Liver (tissue), 3 donors: ENCODE measurements at regions not wholly inside any gene's neighbourhood (a gene's known extent, or its start where the extent isn't known, plus 50 kb on each side); places are given as distances from the start of the nearest gene placed in this dataset.

Source experiments
- CTCF ChIP-seq: fragments of 150-350 bp; IDR thresholded peaks from 2 replicates; pipeline ENCODE4 v1.5.1; 2017; ENCODE audit warnings: improper control_type of control experiment, low read depth, low read length; ENCODE audit not compliant: missing input control
- FOXA1 ChIP-seq: IDR thresholded peaks from 2 replicates; pipeline ENCODE4 v1.6.1; 2016; ENCODE audit warnings: antibody characterized with exemption
- GABPA ChIP-seq, 2 donors: IDR thresholded peaks in 1 of 2; conservative IDR thresholded peaks in 1 of 2; 2 replicates each; pipeline ENCODE4 v1.6.1; 2016; ENCODE audit warnings: antibody characterized with exemption in 2 of 2, mild to moderate bottlenecking in 1 of 2, moderate library complexity in 1 of 2
- JUND ChIP-seq, 2 donors: IDR thresholded peaks; 2 replicates each; pipeline ENCODE4 v1.6.1; 2016; ENCODE audit warnings: antibody characterized with exemption in 2 of 2
- MAX ChIP-seq: IDR thresholded peaks from 2 replicates; pipeline ENCODE4 v1.6.1; 2016; ENCODE audit warnings: antibody characterized with exemption
- NR2F2 ChIP-seq: IDR thresholded peaks from 2 replicates; pipeline ENCODE4 v1.6.1; 2016; ENCODE audit warnings: antibody characterized with exemption
- REST ChIP-seq: IDR thresholded peaks from 2 replicates; pipeline ENCODE4 v1.6.1; 2016; ENCODE audit warnings: antibody characterized with exemption, mild to moderate bottlenecking
- RXRA ChIP-seq, 2 donors: IDR thresholded peaks; 2 replicates each; pipeline ENCODE4 v1.6.1; 2017 to 2018; ENCODE audit warnings: antibody characterized with exemption in 2 of 2, mild to moderate bottlenecking in 1 of 2
- TAF1 ChIP-seq: conservative IDR thresholded peaks from 2 replicates; pipeline ENCODE4 v1.6.1; 2016; ENCODE audit warnings: antibody characterized with exemption, mild to moderate bottlenecking
- YY1 ChIP-seq: IDR thresholded peaks from 2 replicates; pipeline ENCODE4 v1.6.1; 2016; ENCODE audit warnings: antibody characterized with exemption, mild to moderate bottlenecking
- TF ChIP-seq, protein P1 (sequence below): IDR thresholded peaks from 2 replicates; pipeline ENCODE4 v1.6.1; 2016; ENCODE audit warnings: antibody characterized with exemption
- donor health status: healthy.
- donor health status: healthy.

DNA sequence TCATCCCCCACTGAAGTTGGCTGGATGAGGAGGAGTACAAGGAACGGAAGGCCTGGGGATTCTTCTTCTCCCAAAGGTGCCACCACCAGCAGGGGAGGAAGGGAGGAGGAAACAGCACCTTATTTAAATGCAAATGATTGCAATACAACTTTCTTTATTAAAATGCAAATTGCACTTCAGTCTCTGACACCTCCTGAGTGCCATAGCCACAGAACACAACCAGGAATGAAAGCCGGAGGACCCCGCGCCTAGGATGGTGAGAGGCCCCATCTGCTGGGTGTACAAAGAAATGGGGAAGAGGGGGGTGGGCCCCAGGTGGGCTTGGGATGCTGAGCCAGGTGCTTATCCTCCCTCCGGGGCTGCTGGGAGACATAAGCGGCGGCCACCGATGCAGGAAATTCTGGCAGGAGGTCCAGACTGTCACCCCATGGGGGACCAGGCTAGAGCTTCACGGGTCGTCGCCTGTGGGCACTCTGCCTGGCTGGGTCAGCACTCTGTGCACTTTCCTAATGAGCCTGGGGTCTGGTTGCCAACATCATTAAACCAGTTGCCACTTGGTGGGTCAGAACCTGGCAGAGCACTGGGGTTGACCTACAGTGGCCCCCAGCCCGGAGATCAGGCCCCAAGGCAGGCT is 154.2 kb upstream of the MLN start:
- TF ChIP-seq, protein P1, sequence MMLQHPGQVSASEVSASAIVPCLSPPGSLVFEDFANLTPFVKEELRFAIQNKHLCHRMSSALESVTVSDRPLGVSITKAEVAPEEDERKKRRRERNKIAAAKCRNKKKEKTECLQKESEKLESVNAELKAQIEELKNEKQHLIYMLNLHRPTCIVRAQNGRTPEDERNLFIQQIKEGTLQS = no peak
- TF ChIP-seq CTCF (no peak), YY1 (no peak), JUND (IDR thresholded peaks at IDR 0.05) (no peak), MAX (no peak), TAF1 (no peak), REST (no peak), RXRA (IDR thresholded peaks at IDR 0.05) (no peak), NR2F2 (no peak), GABPA (IDR thresholded peaks at IDR 0.05 in 1 of 2, conservative IDR thresholded peaks at IDR 0.05 in 1 of 2) (no peak), FOXA1 (no peak)
